ENCODE measurements at regions not wholly inside any gene's neighbourhood (a gene's known extent, or its start where the extent isn't known, plus 50 kb on each side); places are given as distances from the start of the nearest gene placed in this dataset.
"Not testable (repeated sequence)": the region's sequence is repeated elsewhere in the genome, so short reads cannot be mapped to it uniquely, and the experiment has no call there.

DNA sequence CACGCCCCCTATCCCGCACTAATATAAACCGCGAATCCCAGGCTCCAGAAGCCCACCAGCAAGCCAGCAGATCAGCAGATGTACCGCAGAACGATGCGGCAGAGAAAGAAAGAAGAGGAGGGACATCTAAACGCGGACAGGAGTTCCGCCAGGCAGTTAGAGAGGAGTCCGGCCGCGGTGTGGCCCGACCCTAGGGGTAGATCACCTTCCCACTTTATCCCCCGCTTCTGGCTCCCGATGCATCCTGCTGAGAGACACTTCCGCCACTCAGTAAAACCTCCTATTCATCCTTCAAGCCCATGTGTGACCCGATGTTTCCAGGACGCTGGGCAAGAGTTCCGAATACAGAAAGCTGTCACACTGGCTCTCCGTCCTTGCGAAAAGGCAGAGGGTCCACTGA lies 1046.8 kb downstream of the SLITRK5 start:
- DNase-seq (ENCODE audit: low spot score): no peak
- TF ChIP-seq, protein P1, sequence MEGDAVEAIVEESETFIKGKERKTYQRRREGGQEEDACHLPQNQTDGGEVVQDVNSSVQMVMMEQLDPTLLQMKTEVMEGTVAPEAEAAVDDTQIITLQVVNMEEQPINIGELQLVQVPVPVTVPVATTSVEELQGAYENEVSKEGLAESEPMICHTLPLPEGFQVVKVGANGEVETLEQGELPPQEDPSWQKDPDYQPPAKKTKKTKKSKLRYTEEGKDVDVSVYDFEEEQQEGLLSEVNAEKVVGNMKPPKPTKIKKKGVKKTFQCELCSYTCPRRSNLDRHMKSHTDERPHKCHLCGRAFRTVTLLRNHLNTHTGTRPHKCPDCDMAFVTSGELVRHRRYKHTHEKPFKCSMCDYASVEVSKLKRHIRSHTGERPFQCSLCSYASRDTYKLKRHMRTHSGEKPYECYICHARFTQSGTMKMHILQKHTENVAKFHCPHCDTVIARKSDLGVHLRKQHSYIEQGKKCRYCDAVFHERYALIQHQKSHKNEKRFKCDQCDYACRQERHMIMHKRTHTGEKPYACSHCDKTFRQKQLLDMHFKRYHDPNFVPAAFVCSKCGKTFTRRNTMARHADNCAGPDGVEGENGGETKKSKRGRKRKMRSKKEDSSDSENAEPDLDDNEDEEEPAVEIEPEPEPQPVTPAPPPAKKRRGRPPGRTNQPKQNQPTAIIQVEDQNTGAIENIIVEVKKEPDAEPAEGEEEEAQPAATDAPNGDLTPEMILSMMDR (IDR thresholded peaks at IDR 0.05; ENCODE audit: extremely low read depth, missing control alignments): no peak

DNA sequence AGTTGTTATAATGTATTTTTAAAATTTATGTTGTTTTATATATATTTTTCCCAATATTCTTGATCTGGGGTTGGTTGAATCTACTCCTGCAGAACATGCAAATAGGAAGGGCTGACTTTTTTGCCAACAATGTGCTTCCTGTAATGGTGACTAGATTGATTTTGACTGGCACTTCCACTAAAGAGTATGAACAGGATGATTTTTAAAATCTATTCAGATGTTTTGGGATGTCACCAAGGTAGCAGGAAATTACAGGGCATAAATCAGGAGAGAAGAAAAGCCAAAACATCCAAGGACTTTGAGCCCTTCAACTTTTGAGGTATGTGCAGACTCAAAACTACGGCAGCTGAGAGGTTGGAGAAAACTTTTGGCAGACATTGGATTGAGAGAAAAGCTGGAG lies 1047.6 kb downstream of the SLITRK5 start:
- TF ChIP-seq, protein P1 (IDR thresholded peaks at IDR 0.05; ENCODE audit: extremely low read depth, missing control alignments): no peak
- DNase-seq (ENCODE audit: low spot score): no peak

DNA sequence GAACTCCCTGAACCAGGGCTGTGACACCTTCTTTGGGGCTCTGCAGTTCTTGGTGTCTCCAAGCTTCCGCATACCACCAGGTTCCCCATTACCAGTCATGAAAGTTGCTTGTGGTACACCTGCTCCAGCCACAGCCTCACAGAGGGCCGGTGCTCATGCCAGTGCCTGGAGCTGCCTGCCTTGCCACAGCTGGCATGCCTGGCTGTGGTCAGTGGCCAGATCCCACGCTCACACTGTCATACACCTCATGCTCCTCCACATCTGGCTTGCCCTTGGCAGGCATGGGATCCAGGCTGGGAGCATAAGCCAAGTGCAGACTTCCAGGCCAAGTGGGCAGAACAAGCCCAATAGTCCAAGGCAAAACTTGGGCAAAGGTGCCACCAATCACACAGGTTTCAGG lies 1054.9 kb downstream of the SLITRK5 start:
- no peak for DNase-seq (ENCODE audit: low spot score)
- TF ChIP-seq, protein P1 (IDR thresholded peaks at IDR 0.05; ENCODE audit: extremely low read depth, missing control alignments): no peak

DNA sequence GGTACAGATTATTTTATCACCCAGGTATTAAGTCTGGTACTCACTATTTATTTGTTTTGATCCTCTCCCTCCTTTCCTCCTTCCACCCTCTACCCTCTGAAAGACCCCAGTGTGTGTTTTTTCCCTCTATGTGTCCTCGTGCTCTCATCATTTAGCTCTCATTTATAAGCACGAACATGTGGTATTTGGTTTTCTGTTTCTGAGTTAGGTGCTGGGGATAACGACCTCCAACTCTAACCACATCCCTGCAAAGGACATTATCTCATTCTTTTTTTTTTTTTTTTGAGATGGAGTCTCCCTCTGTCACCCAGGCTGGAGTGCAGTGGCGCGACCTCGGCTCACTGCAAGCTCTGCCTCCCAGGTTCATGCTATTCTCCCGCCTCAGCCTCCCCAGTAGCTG lies 1056.1 kb downstream of the SLITRK5 start:
- DNase-seq (ENCODE audit: low spot score): not testable (repeated sequence)

DNA sequence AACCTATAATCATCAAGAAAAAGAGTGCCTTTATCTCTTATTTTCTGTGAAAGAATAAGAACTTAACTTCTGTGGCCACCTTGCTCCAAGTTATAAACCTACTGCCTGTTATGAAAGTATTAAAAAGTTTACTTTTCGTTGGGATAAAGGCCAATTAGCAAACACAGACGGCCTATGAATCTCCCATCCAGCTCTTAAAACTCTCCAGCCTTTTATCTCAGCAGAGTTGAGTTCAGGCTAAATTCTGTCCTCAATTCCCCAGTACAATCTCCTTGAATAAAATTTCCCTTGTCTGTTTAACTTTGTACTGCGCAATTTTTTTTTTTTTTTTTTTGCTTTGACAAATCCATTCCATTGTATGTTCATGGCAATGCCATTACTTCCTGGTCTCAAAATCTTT lies 1058.4 kb downstream of the SLITRK5 start:
- DNase-seq (ENCODE audit: low spot score): no peak

DNA sequence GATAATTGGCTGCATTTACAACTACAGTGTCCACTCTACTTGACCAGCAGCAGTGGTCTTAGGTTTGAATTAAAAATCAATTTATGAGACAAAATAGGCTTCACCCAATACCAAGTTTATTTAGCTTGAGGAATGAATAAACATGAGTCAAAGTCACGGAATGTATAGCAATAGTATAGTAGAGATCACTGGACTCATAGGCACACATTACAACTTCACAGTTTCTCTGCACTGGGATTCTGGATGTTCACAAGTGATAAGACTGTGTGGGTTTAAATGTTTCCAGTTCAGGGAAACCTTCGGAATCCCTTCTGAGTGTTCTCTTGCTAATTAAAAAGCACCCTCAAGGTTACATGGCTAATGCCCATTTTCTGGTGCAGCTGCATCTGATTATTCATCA lies 1064.9 kb downstream of the SLITRK5 start:
- DNase-seq (ENCODE audit: low spot score): no peak
- TF ChIP-seq, protein P1 (IDR thresholded peaks at IDR 0.05; ENCODE audit: extremely low read depth, missing control alignments): no peak

More for the DNA sequence above, 1058.4 kb downstream of the SLITRK5 start:
- TF ChIP-seq, protein P1 (IDR thresholded peaks at IDR 0.05; ENCODE audit: extremely low read depth, missing control alignments): no peak

DNA sequence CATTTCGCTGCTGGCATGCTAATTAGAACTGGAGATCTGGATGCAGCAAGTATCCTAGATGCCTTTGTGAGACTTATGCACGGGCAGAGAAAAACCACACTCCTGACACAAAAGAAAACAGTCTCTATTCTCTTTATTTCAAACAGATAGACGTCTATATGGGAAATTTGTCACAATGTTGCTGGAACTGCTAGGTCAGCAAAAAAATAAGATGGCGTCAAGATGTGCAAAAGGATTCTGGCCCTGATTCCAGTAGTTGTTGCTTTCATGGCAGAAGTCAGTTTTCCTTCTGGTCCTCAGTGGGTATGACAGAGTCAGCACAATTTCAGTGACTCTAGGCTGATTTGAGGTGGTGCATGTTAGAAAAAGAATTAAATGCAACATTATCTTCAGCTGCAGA lies 1068.0 kb downstream of the SLITRK5 start:
- no peak for DNase-seq (ENCODE audit: low spot score)
- TF ChIP-seq, protein P1 (IDR thresholded peaks at IDR 0.05; ENCODE audit: extremely low read depth, missing control alignments): no peak

DNA sequence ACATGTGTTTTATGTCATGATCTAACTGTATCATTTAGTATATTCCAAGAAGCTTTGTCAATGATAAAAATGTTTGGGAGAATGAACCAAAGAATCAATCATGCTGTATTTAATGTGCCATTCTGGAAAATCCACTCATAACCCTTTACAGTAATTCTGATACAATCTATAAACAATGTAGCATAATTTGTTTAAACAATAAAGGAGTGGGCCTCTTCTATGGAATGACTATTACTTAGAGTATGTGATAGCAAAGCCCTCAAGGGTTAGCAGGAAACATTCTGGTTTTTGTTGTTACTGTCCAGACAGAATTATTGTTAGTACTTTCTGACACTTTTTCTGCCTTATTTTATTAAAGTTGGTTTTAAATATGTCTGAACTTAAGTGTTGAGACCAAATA lies 1073.1 kb downstream of the SLITRK5 start:
- TF ChIP-seq, protein P1 (IDR thresholded peaks at IDR 0.05; ENCODE audit: extremely low read depth, missing control alignments): no peak
- DNase-seq (ENCODE audit: low spot score): no peak
